OCI-LY7 (cell line): ENCODE measurements at regions not wholly inside any gene's neighbourhood (a gene's known extent, or its start where the extent isn't known, plus 50 kb on each side); places are given as distances from the start of the nearest gene placed in this dataset.

Experiments used
- BruUV-seq: library from RNA; stranded (reverse); fragments of 400-500 nt; replicated peaks from 2 replicates; lab custom pipeline; 2021; lab: Mats Ljungman, UMichigan
- CTCF ChIA-PET: fragments of 300-600 bp; sonication (Branson Sonifier 250); formaldehyde crosslinking; loops from one replicate; lab custom pipeline; 2022; ENCODE audit warnings: antibody characterized with exemption; ENCODE audit not compliant: unreplicated experiment; lab: Charles Lee
- POLR2A ChIA-PET: fragments of 300-600 bp; sonication (Branson Sonifier 250); formaldehyde crosslinking; loops from one replicate; lab custom pipeline; 2022; ENCODE audit warnings: antibody characterized with exemption; lab: Charles Lee
- DNase-seq: peaks from one replicate; pipeline ENCODE4 v3.0.0-alpha.2; 2015; ENCODE audit warnings: low spot score
- H2AFZ ChIP-seq: fragments of 200-600 bp; sonication (generic), shearing (Covaris generic); 2 replicates; pipeline ENCODE4 v1.6.1; 2014; ENCODE audit warnings: mild to moderate bottlenecking, antibody characterized with exemption, low read length, moderate library complexity
- H3K27ac ChIP-seq: fragments of 200-600 bp; sonication (generic); 2 replicates; pipeline ENCODE4 v1.5.1; 2014; ENCODE audit warnings: mixed run types, low read depth, mild to moderate bottlenecking, moderate library complexity, low read length, inconsistent platforms; ENCODE audit not compliant: poor library complexity, severe bottlenecking
- H3K36me3 ChIP-seq: fragments of 200-600 bp; sonication (generic); 2 replicates; pipeline ENCODE4 v1.6.1; 2014; ENCODE audit warnings: mild to moderate bottlenecking, antibody characterized with exemption, low read length, moderate library complexity, mixed read lengths; ENCODE audit not compliant: insufficient read depth
- H3K4me1 ChIP-seq: fragments of 200-600 bp; sonication (generic); 2 replicates; pipeline ENCODE4 v1.5.1; 2014; ENCODE audit warnings: mild to moderate bottlenecking, low read length; ENCODE audit not compliant: insufficient read depth, poor library complexity, severe bottlenecking
- H3K4me2 ChIP-seq: fragments of 200-600 bp; sonication (generic); 2 replicates; pipeline ENCODE4 v1.6.1; 2014; ENCODE audit warnings: mild to moderate bottlenecking, low read length
- H3K4me3 ChIP-seq: fragments of 200-600 bp; sonication (generic); 2 replicates; pipeline ENCODE4 v1.5.1; 2014; ENCODE audit warnings: mild to moderate bottlenecking, low read depth, low read length; ENCODE audit not compliant: poor library complexity, severe bottlenecking
- H3K79me2 ChIP-seq: fragments of 200-600 bp; sonication (generic); 2 replicates; pipeline ENCODE4 v1.6.1; 2016; ENCODE audit warnings: low read depth, mild to moderate bottlenecking, low read length, moderate library complexity, mixed read lengths; ENCODE audit not compliant: insufficient read depth
- H3K9me2 ChIP-seq: fragments of 200-600 bp; sonication (generic); 2 replicates; pipeline ENCODE4 v1.6.1; 2016; ENCODE audit warnings: mild to moderate bottlenecking, low read length, mixed read lengths; ENCODE audit not compliant: insufficient read depth
- H3K9me3 ChIP-seq: fragments of 200-600 bp; sonication (generic); 2 replicates; pipeline ENCODE4 v1.6.1; 2014; ENCODE audit warnings: mild to moderate bottlenecking, mixed run types, low read length, mixed read lengths
- H4K20me1 ChIP-seq: fragments of 200-600 bp; sonication (generic); 2 replicates; pipeline ENCODE4 v1.6.1; 2014; ENCODE audit warnings: mild to moderate bottlenecking, antibody characterized with exemption, low read length, moderate library complexity, mixed read lengths; ENCODE audit not compliant: insufficient read depth
- CTCF ChIP-seq: fragments of 200-600 bp; sonication (generic); conservative IDR thresholded peaks from 2 replicates; pipeline ENCODE4 v1.5.1; 2014; ENCODE audit warnings: mild to moderate bottlenecking, antibody characterized with exemption, low read length, moderate library complexity, mixed read lengths
- EZH2phosphoT487 ChIP-seq: fragments of 200-600 bp; sonication (generic); IDR thresholded peaks from 2 replicates; pipeline ENCODE4 v1.6.1; 2018; ENCODE audit warnings: low read depth, borderline replicate concordance, mild to moderate bottlenecking, mixed run types, antibody characterized with exemption, low read length, moderate library complexity, mixed read lengths
- intact Hi-C: fragments of 100-400 bp; cut with micrococcal nuclease; formaldehyde crosslinking; loops from one replicate; pipeline ENCODE4 v1.10.0; 2022; ENCODE audit not compliant: unreplicated experiment

GRCh38 chr4:159432436-159432835, 329.6 kb downstream of the RAPGEF2 start:
- intact Hi-C loops = no loop called here
- H3K9me2 ChIP-seq = no peaks in the 10 kb centered on the region
- no peak overlapping the region for H3K4me3 ChIP-seq
- H3K4me1 ChIP-seq = no peaks in the 10 kb centered on the region
- no peak overlapping the region for H3K27ac ChIP-seq
- no peak overlapping the region for H2AFZ ChIP-seq
- DNase-seq = no peak
- H3K36me3 ChIP-seq = no peaks in the 10 kb centered on the region
- no TSS peak for BruUV-seq
- H4K20me1 ChIP-seq = no peaks in the 10 kb centered on the region
- no peak overlapping the region for H3K4me2 ChIP-seq
- H3K79me2 ChIP-seq = no peaks in the 10 kb centered on the region
- TF ChIP-seq CTCF = no peak
- TF ChIP-seq EZH2phosphoT487 = no peak
- POLR2A ChIA-PET = interaction anchor here (0.5 kb wide), 1 partner anchor 971 kb away, joined by 3 read pairs; no protein-coding TSS in a partner anchor
- no peaks in the 10 kb centered on the region for H3K9me3 ChIP-seq
- CTCF ChIA-PET = no interaction called here

GRCh38 chr4:159433337-159433736, 330.5 kb downstream of the RAPGEF2 start:
- Histone ChIP-seq H2AFZ (no peak overlapping the region), H3K4me2 (no peak overlapping the region), H3K9me2 (no peaks in the 10 kb centered on the region), H3K36me3 (no peaks in the 10 kb centered on the region), H3K9me3 (no peaks in the 10 kb centered on the region), H3K4me3 (no peak overlapping the region), H3K27ac (no peak overlapping the region), H3K79me2 (no peaks in the 10 kb centered on the region), H4K20me1 (no peaks in the 10 kb centered on the region), H3K4me1 (no peaks in the 10 kb centered on the region)
- intact Hi-C loops = no loop called here
- POLR2A ChIA-PET = no interaction called here
- CTCF ChIA-PET = no interaction called here
- DNase-seq = no peak
- no TSS peak for BruUV-seq
- TF ChIP-seq CTCF (no peak), EZH2phosphoT487 (no peak)

- DNase-seq = no peak
- Histone ChIP-seq H3K27ac (no peak overlapping the region), H3K9me2 (no peaks in the 10 kb centered on the region), H4K20me1 (no peaks in the 10 kb centered on the region), H3K4me1 (no peaks in the 10 kb centered on the region), H2AFZ (no peak overlapping the region), H3K79me2 (no peaks in the 10 kb centered on the region), H3K4me3 (no peak overlapping the region), H3K36me3 (no peaks in the 10 kb centered on the region), H3K9me3 (no peaks in the 10 kb centered on the region), H3K4me2 (no peak overlapping the region)
- intact Hi-C loops = no loop called here
- ChIA-PET POLR2A (interaction anchor here (1.4 kb wide), 1 partner anchor 9 kb away, joined by 3 read pairs; no protein-coding TSS in a partner anchor), CTCF (no interaction called here)
- no peak for TF ChIP-seq CTCF
- no peak for TF ChIP-seq EZH2phosphoT487
- BruUV-seq = no TSS peak
These were observed 331.4 kb downstream of the RAPGEF2 start for GRCh38 chr4:159434114-159434870.
